NT2/D1 (cell line): ENCODE measurements at regions not wholly inside any gene's neighbourhood (a gene's known extent, or its start where the extent isn't known, plus 50 kb on each side); places are given as distances from the start of the nearest gene placed in this dataset.

Experiments
- DNase-seq: peaks from one replicate; pipeline ENCODE4 v3.0.0-alpha.2; 2011; ENCODE audit warnings: low read depth, low spot score
- H3K27me3 ChIP-seq: 2 replicates; pipeline ENCODE4 v1.6.0; 2011; ENCODE audit warnings: mild to moderate bottlenecking; ENCODE audit not compliant: insufficient read length, insufficient read depth
- H3K36me3 ChIP-seq: 2 replicates; pipeline ENCODE4 v1.6.1; 2011; ENCODE audit warnings: mild to moderate bottlenecking, low read length, mixed read lengths; ENCODE audit not compliant: insufficient read depth, insufficient read length
- H3K4me1 ChIP-seq: 2 replicates; pipeline ENCODE4 v1.5.1; 2011; ENCODE audit not compliant: insufficient read depth, insufficient read length
- H3K4me3 ChIP-seq: 2 replicates; pipeline ENCODE4 v1.5.1; 2011; ENCODE audit warnings: low read depth; ENCODE audit not compliant: insufficient read length
- H3K9ac ChIP-seq: 2 replicates; pipeline ENCODE4 v1.6.0; 2011; ENCODE audit warnings: low read depth; ENCODE audit not compliant: insufficient read length
- H3K9me3 ChIP-seq: 2 replicates; pipeline ENCODE4 v1.5.1; 2011; ENCODE audit warnings: mild to moderate bottlenecking, low read length; ENCODE audit not compliant: insufficient read depth
- SUZ12 ChIP-seq: IDR thresholded peaks from 2 replicates; pipeline ENCODE4 v1.6.1; 2011; ENCODE audit not compliant: insufficient read length, insufficient read depth; ENCODE audit errors: extremely low read depth
- YY1 ChIP-seq: IDR thresholded peaks from 2 replicates; pipeline ENCODE4 v1.6.1; 2011; ENCODE audit not compliant: insufficient read length, insufficient read depth
- ZNF274 ChIP-seq: IDR thresholded peaks from 2 replicates; pipeline ENCODE4 v1.6.1; 2011; ENCODE audit warnings: mild to moderate bottlenecking, low read depth, low read length

- DNase-seq: no peak
- no peaks in the 10 kb centered on the region for H3K9me3 ChIP-seq
- no peaks in the 10 kb centered on the region for H3K27me3 ChIP-seq
- TF ChIP-seq SUZ12: no peak
- TF ChIP-seq YY1: no peak
- TF ChIP-seq ZNF274: no peak
- no peaks in the 10 kb centered on the region for H3K4me1 ChIP-seq
- no peak overlapping the region for H3K4me3 ChIP-seq
- no peaks in the 10 kb centered on the region for H3K36me3 ChIP-seq
- no peak overlapping the region for H3K9ac ChIP-seq
Measured at GRCh38 chr12:89992668-89993451, 284.2 kb upstream of the ATP2B1 start.

- no peak overlapping the region for H3K4me3 ChIP-seq
- H3K9ac ChIP-seq: no peak overlapping the region
- no peaks in the 10 kb centered on the region for H3K9me3 ChIP-seq
- TF ChIP-seq YY1: no peak
- no peak for TF ChIP-seq SUZ12
- no peak for TF ChIP-seq ZNF274
- H3K4me1 ChIP-seq: no peaks in the 10 kb centered on the region
- H3K36me3 ChIP-seq: no peaks in the 10 kb centered on the region
- DNase-seq: no peak
- H3K27me3 ChIP-seq: no peaks in the 10 kb centered on the region
Measured at GRCh38 chr12:89991807-89992590, 283.4 kb upstream of the ATP2B1 start.

GRCh38 chr12:89988188-89988915, 279.7 kb upstream of the ATP2B1 start:
- Histone ChIP-seq H3K36me3 (no peaks in the 10 kb centered on the region), H3K9ac (no peak overlapping the region), H3K4me3 (no peak overlapping the region), H3K27me3 (no peaks in the 10 kb centered on the region), H3K9me3 (no peaks in the 10 kb centered on the region), H3K4me1 (no peaks in the 10 kb centered on the region)
- DNase-seq: no peak
- TF ChIP-seq ZNF274 (no peak), YY1 (no peak), SUZ12 (no peak)

GRCh38 chr12:89985935-89986334, 277.3 kb upstream of the ATP2B1 start:
- H3K4me1 ChIP-seq: no peaks in the 10 kb centered on the region
- H3K36me3 ChIP-seq: no peaks in the 10 kb centered on the region
- H3K9ac ChIP-seq: no peak overlapping the region
- TF ChIP-seq SUZ12: no peak
- no peak for TF ChIP-seq ZNF274
- TF ChIP-seq YY1: no peak
- DNase-seq: no peak
- no peaks in the 10 kb centered on the region for H3K9me3 ChIP-seq
- no peaks in the 10 kb centered on the region for H3K27me3 ChIP-seq
- H3K4me3 ChIP-seq: no peak overlapping the region

GRCh38 chr12:89984846-89985245, 276.2 kb upstream of the ATP2B1 start:
- Histone ChIP-seq H3K27me3 (no peaks in the 10 kb centered on the region), H3K4me1 (no peaks in the 10 kb centered on the region), H3K9me3 (no peaks in the 10 kb centered on the region), H3K9ac (no peak overlapping the region), H3K36me3 (no peaks in the 10 kb centered on the region), H3K4me3 (no peak overlapping the region)
- DNase-seq: no peak
- TF ChIP-seq SUZ12: no peak
- TF ChIP-seq ZNF274: no peak
- no peak for TF ChIP-seq YY1

- no peaks in the 10 kb centered on the region for H3K36me3 ChIP-seq
- no peak overlapping the region for H3K9ac ChIP-seq
- no peak for DNase-seq
- no peak for TF ChIP-seq YY1
- H3K4me1 ChIP-seq: no peaks in the 10 kb centered on the region
- H3K9me3 ChIP-seq: no peaks in the 10 kb centered on the region
- no peak overlapping the region for H3K4me3 ChIP-seq
- no peaks in the 10 kb centered on the region for H3K27me3 ChIP-seq
Measured at GRCh38 chr12:89983622-89984021, 275.0 kb upstream of the ATP2B1 start.

GRCh38 chr12:89980236-89980635, 271.6 kb upstream of the ATP2B1 start:
- Histone ChIP-seq H3K4me3 (no peak overlapping the region), H3K27me3 (no peaks in the 10 kb centered on the region), H3K9ac (no peak overlapping the region), H3K4me1 (no peaks in the 10 kb centered on the region), H3K9me3 (no peaks in the 10 kb centered on the region), H3K36me3 (no peaks in the 10 kb centered on the region)
- no peak for TF ChIP-seq YY1
- TF ChIP-seq SUZ12: no peak
- no peak for TF ChIP-seq ZNF274
- DNase-seq: no peak
